GDM1 (cell line): ENCODE measurements at regions not wholly inside any gene's neighbourhood (a gene's known extent, or its start where the extent isn't known, plus 50 kb on each side); places are given as distances from the start of the nearest gene placed in this dataset.

Experiments
- DNase-seq: peaks from one replicate; lab custom pipeline; 2025; lab: John Stamatoyannopoulos, UW

GRCh38 chr20:60693496-60694133 lies 558.4 kb upstream of the CDH4 start:
- DNase-seq = no peak

- no peak for DNase-seq
Observed at GRCh38 chr20:60694763-60695162, 557.3 kb upstream of the CDH4 start.

- peak; percentile 24 for DNase-seq
Observed at GRCh38 chr20:60695226-60696000, 556.6 kb upstream of the CDH4 start.

GRCh38 chr20:60697252-60697651 lies 554.8 kb upstream of the CDH4 start:
- no peak for DNase-seq

- DNase-seq = no peak
Observed at GRCh38 chr20:60700728-60701127, 551.3 kb upstream of the CDH4 start.

- DNase-seq = no peak
Observed at GRCh38 chr20:60704147-60704546, 547.9 kb upstream of the CDH4 start.

- no peak for DNase-seq
Observed at GRCh38 chr20:60713396-60713795, 538.7 kb upstream of the CDH4 start.

- DNase-seq = no peak
Observed at GRCh38 chr20:60715172-60715571, 536.9 kb upstream of the CDH4 start.

GRCh38 chr20:60718743-60719480 lies 533.1 kb upstream of the CDH4 start:
- DNase-seq = no peak

- DNase-seq = no peak
Observed at GRCh38 chr20:60725311-60725906, 526.7 kb upstream of the CDH4 start.

GRCh38 chr20:60727425-60727824 lies 524.6 kb upstream of the CDH4 start:
- DNase-seq = no peak

- DNase-seq = no peak
Observed at GRCh38 chr20:60728705-60729104, 523.4 kb upstream of the CDH4 start.

GRCh38 chr20:60729135-60729900 lies 522.7 kb upstream of the CDH4 start:
- DNase-seq = no peak

- no peak for DNase-seq
Observed at GRCh38 chr20:60732322-60732721, 519.7 kb upstream of the CDH4 start.

- no peak for DNase-seq
Observed at GRCh38 chr20:60748086-60748485, 504.0 kb upstream of the CDH4 start.

GRCh38 chr20:60749804-60750602 lies 502.1 kb upstream of the CDH4 start:
- DNase-seq = no peak

GRCh38 chr20:60750909-60751308 lies 501.2 kb upstream of the CDH4 start:
- no peak for DNase-seq

- no peak for DNase-seq
Observed at GRCh38 chr20:60751826-60752225, 500.2 kb upstream of the CDH4 start.

- no peak for DNase-seq
Observed at GRCh38 chr20:60752741-60753420, 499.2 kb upstream of the CDH4 start.

- DNase-seq = no peak
Observed at GRCh38 chr20:60754856-60755255, 497.2 kb upstream of the CDH4 start.
